Smooth muscle cell (in vitro differentiated cells): ENCODE measurements at regions not wholly inside any gene's neighbourhood (a gene's known extent, or its start where the extent isn't known, plus 50 kb on each side); places are given as distances from the start of the nearest gene placed in this dataset.

Source experiments
- DNase-seq: peaks from one replicate; lab custom pipeline; 2025; ENCODE audit not compliant: unreplicated experiment; lab: John Stamatoyannopoulos, UW
- H2AFZ ChIP-seq: fragments of 200-600 bp; sonication (generic); 2 replicates; pipeline ENCODE4 v1.6.0; 2016; ENCODE audit warnings: antibody characterized with exemption, low read depth, mild to moderate bottlenecking
- H3F3A ChIP-seq: fragments of 200-600 bp; sonication (generic); 2 replicates; pipeline ENCODE4 v1.6.0; 2017; ENCODE audit warnings: antibody characterized with exemption, low read depth
- H3K27ac ChIP-seq: fragments of 200-600 bp; sonication (generic); 2 replicates; pipeline ENCODE4 v1.5.1; 2016; ENCODE audit warnings: low read depth, mild to moderate bottlenecking
- H3K27me3 ChIP-seq: fragments of 200-600 bp; sonication (generic); 2 replicates; pipeline ENCODE4 v1.6.1; 2016; ENCODE audit warnings: low read depth, mild to moderate bottlenecking
- H3K36me3 ChIP-seq: fragments of 200-600 bp; sonication (generic); 2 replicates; pipeline ENCODE4 v1.5.1; 2016; ENCODE audit warnings: low read depth
- H3K4me1 ChIP-seq: fragments of 200-600 bp; sonication (generic); 2 replicates; pipeline ENCODE4 v1.5.1; 2016; ENCODE audit warnings: low read depth
- H3K4me2 ChIP-seq: fragments of 200-600 bp; sonication (generic); 2 replicates; pipeline ENCODE4 v1.6.0; 2016; ENCODE audit warnings: mild to moderate bottlenecking
- H3K4me3 ChIP-seq: fragments of 200-600 bp; sonication (generic); 2 replicates; pipeline ENCODE4 v1.5.1; 2016; ENCODE audit warnings: mild to moderate bottlenecking
- H3K79me2 ChIP-seq: fragments of 200-600 bp; sonication (generic); 2 replicates; pipeline ENCODE4 v1.6.0; 2016; ENCODE audit warnings: low read depth, mild to moderate bottlenecking
- H3K9ac ChIP-seq: fragments of 200-600 bp; sonication (generic); 2 replicates; pipeline ENCODE4 v1.6.0; 2016; ENCODE audit warnings: low read depth
- H3K9me3 ChIP-seq: fragments of 200-600 bp; sonication (generic); replicated peaks from 2 replicates; pipeline ENCODE4 v1.5.1; 2016; ENCODE audit warnings: low read depth
- H4K20me1 ChIP-seq: fragments of 200-600 bp; sonication (generic); 2 replicates; pipeline ENCODE4 v1.6.0; 2016; ENCODE audit warnings: low read depth
- CTCF ChIP-seq: fragments of 200-600 bp; sonication (generic); IDR thresholded peaks from 2 replicates; pipeline ENCODE4 v1.5.1; 2017; ENCODE audit warnings: borderline replicate concordance, mild to moderate bottlenecking, antibody characterized with exemption; ENCODE audit not compliant: insufficient read depth, poor library complexity, severe bottlenecking
- WGBS: methylation state at CpG from one replicate; pipeline ENCODE4 v1.1.7; 2016; ENCODE audit warnings: low lambda C conversion rate; 5-methylcytosine and 5-hydroxymethylcytosine counted together

GRCh38 chr1:226492426-226493137 lies 56.0 kb upstream of the STUM start:
- no peaks in the 10 kb centered on the region for H3K36me3 ChIP-seq
- H3K27me3 ChIP-seq = no peaks in the 10 kb centered on the region
- no peak for DNase-seq
- 93% methylated on average over 7 of the region's 7 CpGs for WGBS
- H3K27ac ChIP-seq = no peak overlapping the region
- H3F3A ChIP-seq = no peaks in the 10 kb centered on the region
- no peaks in the 10 kb centered on the region for H4K20me1 ChIP-seq
- no peaks in the 10 kb centered on the region for H3K4me1 ChIP-seq
- no peak overlapping the region for H3K9ac ChIP-seq
- no peak overlapping the region for H3K4me3 ChIP-seq
- no peaks in the 10 kb centered on the region for H3K9me3 ChIP-seq
- no peak overlapping the region for H2AFZ ChIP-seq
- H3K4me2 ChIP-seq = no peak overlapping the region
- TF ChIP-seq CTCF = no peak
- H3K79me2 ChIP-seq = no peaks in the 10 kb centered on the region

GRCh38 chr1:226494092-226494609 lies 54.4 kb upstream of the STUM start:
- Histone ChIP-seq H3K9ac (no peak overlapping the region), H3K27me3 (no peaks in the 10 kb centered on the region), H2AFZ (peak overlapping the region; percentile 37), H3F3A (no peaks in the 10 kb centered on the region), H4K20me1 (no peaks in the 10 kb centered on the region), H3K4me3 (no peak overlapping the region), H3K4me2 (no peak overlapping the region), H3K79me2 (no peaks in the 10 kb centered on the region), H3K9me3 (no peaks in the 10 kb centered on the region), H3K4me1 (no peaks in the 10 kb centered on the region), H3K27ac (no peak overlapping the region), H3K36me3 (no peaks in the 10 kb centered on the region)
- no peak for DNase-seq
- WGBS = 78% methylated on average over 13 of the region's 13 CpGs
- no peak for TF ChIP-seq CTCF

- Histone ChIP-seq H4K20me1 (no peaks in the 10 kb centered on the region), H3F3A (no peaks in the 10 kb centered on the region), H3K4me1 (no peaks in the 10 kb centered on the region), H3K27ac (no peak overlapping the region), H3K4me3 (no peak overlapping the region), H3K4me2 (no peak overlapping the region), H2AFZ (no peak overlapping the region), H3K79me2 (no peaks in the 10 kb centered on the region), H3K9ac (no peak overlapping the region), H3K9me3 (no peaks in the 10 kb centered on the region), H3K27me3 (no peaks in the 10 kb centered on the region), H3K36me3 (no peaks in the 10 kb centered on the region)
- DNase-seq = no peak
- TF ChIP-seq CTCF = no peak
- WGBS = 84% methylated on average over 4 of the region's 4 CpGs
Measured at GRCh38 chr1:226495716-226496115, 52.8 kb upstream of the STUM start.
